Hematopoietic multipotent progenitor cell treated with erythropoietin and hydrocortisone succinate and interleukin-3 and kit ligand, for 4 days (in vitro differentiated cells): ENCODE measurements at regions not wholly inside any gene's neighbourhood (a gene's known extent, or its start where the extent isn't known, plus 50 kb on each side); places are given as distances from the start of the nearest gene placed in this dataset.
"Not testable (repeated sequence)": the region's sequence is repeated elsewhere in the genome, so short reads cannot be mapped to it uniquely, and the experiment has no call there.

ENCODE experiments used
- DNase-seq: peaks from one replicate; pipeline ENCODE4 v3.0.0-alpha.2; 2015

DNA sequence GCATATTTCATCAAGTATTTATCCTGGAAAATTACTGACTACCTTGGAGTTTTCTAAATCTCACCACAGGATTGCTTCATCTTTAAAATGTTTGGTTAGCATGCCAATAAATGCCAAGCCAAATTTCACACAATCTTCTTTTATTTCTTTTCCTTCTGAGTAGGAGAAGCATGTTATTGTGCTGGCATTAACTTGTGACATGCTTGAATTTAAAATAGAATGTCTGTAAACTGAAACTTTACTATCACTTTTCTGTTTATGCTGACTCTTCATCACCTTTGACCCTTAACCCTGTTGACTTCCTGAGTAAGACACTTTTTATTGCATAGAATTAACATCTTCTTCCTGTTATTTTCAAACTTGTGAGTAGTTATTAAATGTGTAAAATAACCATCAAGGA, 56.2 kb upstream of the LRRTM4 start:
- no peak for DNase-seq

DNA sequence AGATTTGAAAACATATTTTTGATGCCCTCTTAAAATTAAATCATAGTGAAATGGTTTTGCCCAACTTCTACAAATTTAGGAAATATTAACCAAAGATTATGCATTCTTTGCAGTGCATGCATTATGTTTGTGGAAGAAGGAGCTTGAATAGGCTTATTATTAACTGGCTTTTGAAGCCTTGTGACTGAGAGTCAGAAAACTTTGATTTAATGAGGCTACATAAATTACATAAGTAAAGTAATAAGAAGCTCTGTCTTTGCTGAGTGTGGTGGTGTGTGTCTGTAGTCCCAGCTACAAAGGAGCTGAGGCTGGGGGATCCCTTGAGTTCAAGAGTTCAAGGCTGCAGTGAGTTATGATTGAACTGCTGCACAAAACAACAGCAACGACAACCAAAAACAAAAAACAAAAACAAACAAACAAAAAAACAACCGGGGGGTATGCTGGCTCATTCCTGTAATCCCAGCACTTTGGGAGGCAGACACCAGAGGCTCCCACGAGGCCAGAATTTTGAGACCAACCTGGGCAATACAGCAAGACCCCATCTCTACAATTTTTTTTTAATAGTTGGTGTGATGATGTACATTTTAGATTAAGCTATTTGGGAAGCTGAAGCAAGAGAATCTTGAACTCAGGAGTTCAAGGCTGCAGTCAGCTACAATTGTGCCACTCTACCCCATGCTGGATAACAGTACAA, 57.0 kb upstream of the LRRTM4 start:
- no peak for DNase-seq

DNA sequence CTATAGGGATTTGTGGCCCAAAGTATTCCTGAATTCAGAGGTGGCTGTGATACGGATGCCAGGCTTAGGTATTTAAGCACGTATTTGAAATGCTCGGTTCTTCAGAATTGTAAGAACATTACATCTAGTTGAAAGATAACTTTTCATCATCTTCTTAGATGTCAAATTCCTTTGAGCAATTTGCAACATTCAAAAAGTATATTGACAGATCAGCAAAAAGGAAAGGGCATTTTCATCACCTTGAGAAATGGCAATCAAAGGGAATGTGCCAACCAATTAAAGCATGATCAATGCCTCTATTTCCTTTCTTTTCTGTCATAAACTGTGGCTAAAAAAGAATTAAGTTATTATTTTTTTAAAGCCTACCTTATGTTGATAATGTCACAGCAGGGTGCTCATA, 66.3 kb upstream of the LRRTM4 start:
- no peak for DNase-seq

DNA sequence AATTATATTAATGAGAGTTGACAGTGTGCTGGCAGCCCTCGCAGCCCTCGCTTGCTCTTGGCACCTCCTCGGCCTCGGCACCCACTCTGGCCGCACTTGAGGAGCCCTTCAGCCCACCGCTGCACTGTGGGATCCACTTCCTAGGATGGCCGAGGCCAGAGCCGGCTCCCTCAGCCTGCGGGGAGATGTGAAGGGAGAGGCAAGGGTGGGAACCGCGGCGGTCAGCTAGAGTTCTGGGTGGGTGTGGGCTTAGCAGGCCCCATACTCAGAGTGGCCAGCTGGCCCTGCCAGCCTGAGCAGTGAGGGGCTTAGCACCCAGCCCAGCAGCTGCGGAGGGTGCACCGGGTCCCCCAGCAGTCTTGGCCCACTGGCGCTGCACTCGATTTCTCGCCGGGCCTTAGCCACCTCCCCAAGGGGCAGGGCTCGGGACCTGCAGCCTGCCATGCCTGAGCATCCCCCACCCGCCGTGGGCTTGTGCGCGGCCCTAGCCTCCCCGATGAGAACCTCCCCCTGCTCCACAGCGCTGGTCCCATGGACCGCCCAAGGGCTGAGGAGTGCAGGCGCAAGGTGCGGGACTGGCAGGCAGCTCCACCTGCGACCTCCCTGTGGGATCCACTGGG, 68.2 kb upstream of the LRRTM4 start:
- DNase-seq = no peak

DNA sequence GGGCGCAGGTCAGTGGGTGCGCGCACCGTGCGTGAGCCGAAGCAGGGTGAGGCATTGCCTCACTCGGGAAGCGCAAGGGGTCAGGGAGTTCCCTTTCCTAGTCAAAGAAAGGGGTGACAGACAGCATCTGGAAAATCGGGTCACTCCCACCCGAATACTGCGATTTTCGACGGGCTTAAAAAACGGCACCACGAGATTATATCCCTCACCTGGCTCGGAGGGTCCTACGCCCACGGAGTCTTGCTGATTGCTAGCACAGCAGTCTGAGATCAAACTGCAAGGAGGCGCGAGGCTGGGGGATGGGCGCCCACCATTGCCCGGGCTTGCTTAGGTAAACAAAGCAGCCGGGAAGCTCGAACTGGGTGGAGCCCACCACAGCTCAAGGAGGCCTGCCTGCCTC, 70.8 kb upstream of the LRRTM4 start:
- DNase-seq = not testable (repeated sequence)

DNA sequence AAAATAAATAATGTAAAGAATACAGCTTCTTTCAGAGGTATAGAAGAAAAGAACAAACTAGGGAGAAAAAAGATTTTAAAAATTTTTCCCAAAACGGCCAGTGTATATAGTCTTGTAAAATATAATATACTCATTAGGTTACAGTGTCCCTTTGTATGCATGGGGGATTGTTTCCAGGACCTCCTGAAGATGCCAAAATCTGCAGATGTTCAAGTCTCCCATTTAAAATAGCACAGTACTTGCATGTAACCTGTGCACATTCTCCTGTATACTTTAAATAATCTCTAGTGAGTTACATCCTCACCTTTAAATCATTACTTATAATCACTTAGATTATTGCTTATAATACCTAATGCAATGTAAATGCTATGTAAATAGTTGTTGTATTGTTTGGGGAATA, 80.6 kb upstream of the LRRTM4 start:
- no peak for DNase-seq

DNA sequence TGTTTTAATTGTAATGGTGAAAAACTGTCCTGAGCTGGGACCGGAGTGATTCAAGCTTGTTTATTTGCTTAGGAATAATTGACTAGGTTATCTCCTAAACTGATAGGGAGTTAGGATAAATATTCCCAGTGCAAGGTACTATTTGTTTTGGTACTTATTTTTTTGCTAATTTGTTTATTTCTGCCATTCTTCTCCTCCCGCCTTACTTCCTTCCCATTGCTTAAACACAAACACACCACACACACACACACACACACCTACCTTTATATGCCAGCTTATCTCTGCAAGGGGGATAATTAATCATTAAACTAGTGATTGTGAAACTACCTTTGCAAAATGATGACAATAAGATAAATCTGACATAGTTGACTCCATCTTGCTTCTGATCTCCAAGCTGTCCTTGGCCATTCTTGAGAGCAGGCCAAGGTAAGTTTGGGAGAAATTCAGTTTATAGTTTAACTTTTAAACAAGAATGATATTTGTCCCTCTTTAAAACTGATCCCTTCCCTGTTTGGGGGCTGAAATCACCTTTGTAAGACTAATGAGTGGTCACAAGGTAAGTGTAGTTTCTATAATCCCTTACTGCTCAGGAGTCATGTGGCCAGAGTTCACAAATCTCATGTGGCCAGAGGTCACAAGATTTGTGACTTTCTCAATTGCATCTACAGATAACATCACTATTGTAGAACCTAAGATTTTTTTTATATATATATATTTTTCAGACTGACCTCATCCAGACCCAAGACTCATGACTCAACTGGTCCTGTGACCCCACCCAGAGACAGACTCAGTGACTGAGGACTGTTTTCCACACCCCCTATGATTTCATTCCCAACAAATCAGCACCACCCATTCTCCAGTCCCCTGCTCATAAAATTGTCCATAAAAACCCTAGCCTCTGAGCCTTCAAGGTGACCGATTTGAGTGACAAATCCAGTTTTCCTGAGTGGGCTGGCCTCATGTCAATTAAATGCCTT, 83.1 kb upstream of the LRRTM4 start:
- DNase-seq = no peak

DNA sequence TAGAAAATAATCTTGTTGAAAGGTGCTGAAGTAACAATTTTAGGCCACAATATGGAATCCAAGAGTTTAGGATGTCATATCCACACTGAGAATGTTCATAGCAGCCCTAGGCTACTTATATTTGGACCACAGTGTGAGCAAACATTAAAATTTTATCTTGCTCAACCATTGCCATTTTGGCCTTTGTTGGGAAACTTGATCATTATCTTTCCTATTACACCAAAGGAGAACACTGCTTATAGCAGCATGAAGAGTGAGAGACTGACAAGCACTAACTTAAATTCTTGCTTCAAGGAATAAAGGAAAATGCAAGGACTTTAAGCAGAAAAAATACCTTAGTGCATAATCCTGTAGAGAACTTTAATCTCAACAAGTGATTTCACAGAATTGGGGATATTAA, 86.3 kb upstream of the LRRTM4 start:
- no peak for DNase-seq

DNA sequence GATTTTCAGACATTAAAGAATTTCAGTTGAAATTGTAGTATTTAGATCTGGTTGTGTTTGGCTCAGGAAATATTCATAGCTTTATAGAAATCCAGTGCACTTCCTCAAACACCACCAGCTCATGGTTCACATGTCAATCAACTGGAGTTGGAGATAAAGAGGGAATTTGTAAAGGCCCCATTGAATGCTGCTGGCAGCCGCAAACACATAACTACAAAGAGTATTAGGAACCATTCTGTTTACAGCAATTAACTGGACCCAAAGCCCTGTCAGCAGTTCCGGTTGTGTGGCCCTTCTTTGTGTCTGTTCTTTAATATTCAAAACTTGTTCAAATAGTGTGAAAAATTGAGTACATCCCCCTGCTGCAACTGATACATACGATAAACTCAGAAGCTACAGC, 107.4 kb upstream of the LRRTM4 start:
- no peak for DNase-seq

DNA sequence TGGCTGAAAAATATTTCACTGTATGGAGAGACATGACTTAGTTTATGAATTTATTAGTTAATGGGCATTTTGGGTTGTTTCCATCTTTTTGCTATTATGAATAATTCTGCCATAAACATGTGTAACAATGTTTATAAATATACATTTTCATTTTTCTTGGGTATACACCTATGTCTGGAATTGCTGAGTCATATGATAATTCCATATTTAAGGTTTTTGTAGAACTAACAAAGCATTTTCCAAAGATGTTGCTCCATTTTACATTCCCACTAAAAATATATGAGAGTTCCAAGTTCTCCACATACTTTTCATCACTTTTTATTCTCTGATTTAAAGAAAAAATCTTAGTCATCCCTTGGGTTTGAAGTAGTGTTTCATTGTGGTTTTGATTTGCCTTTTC, 108.8 kb upstream of the LRRTM4 start:
- no peak for DNase-seq

DNA sequence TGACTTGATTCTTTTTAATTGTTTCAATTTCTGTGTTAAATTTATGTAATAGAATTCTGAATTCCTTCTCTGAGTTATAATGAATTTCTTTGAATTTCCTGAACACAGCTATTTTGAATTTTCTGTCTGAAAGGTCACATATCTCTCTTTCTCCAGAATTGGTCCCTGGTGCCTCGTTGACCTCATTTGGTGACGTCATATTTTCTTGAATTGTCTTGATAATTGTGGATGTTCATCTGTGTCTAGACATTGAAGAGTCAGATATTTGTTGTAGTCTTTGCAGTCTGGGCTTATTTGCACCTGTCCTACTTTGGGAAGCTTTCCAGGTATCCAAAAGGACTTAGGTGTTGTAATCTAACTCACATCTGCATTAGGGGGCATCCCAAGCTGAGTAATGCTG, 111.4 kb upstream of the LRRTM4 start:
- no peak for DNase-seq

DNA sequence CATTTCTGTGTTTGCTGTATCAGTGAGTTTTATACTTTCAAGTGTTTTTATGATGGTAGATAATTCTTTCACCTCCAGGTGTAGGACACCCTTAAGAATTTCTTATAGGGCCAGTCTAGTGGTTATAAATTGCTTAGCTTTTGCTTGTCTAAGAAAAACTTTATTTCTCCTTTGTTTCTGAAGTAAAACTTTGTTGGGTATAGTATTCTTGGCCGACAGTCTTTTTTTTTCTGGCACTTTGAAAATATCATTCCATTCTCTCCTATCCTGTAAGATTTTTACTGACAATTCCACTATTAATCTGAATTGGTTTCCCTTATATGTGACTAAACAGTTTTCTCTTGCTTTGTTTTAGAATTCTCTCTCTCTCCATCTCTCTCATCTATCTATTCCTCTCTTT, 118.7 kb upstream of the LRRTM4 start:
- no peak for DNase-seq

DNA sequence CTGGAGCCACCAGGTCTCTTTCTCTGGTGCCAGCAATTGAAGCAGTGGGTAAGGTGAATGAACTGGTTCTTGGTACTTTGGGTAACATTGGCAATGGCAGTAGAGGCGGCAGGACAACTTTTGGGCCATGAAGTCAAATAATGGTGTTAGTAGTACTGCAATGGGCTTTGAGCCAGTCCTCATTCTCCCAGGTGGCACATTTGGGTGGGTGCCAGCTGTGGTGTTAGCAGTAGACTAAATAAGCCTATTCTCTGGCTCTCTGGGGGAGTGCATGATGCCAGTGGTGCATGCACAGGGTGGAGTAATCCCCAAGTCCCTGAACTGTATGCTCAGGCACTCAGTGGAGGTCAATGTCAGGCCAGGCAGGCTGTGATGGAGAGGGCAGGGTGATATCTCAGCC, 120.2 kb upstream of the LRRTM4 start:
- no peak for DNase-seq

DNA sequence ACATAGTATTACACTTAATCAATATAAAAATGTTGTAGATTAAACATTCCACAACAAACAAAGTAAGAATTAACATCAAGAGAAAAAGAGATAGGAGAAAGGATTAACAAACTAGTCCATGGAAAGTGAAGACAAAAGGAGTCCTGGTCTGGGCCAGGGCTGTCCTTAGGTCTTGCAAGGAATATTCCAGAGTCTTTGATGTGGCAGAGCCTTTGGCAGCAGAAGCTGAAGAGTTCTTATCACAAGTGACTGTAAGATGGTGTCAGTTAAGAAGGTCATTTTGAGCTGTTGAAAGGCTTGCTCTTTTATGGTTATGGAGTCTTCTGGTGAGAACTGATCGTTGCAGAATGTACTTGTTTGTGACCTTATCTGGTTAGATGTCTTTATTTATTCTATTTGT, 127.7 kb upstream of the LRRTM4 start:
- DNase-seq = no peak

DNA sequence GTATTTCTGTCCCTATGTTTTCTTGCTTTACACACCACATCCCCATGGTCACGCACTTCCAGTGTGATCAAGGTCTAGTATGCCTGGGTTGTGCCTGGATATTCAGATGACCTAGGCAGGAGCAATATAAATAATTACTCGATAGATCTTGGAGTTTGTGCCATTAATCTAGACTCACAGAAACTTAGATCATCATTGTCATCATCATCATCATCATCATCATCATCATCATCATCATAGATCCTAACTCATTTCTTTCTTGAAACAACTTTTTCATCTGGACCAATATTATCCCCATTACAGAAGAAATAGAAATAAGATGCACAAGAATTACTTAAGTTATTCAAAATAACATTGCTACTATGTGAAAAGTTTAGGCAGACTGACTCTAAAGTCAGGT, 130.3 kb upstream of the LRRTM4 start:
- no peak for DNase-seq

DNA sequence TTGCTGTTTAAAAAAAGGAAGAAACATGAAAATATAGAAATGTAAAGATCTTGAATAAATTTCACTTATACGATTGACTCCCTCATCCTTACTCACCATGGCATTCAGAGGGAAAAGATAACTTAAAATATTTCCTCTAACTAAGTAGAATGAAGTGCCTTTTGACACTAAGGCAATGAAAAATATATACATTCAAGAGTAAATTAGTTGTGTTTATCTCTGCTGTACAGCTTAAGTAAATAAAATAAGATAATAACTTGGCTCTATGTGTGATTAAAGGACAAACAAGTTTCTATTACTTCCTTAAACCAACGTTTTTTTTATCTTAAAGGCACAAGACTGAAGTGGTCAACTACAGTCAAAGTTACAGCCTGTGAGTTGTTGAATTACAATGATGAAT, 142.3 kb upstream of the LRRTM4 start:
- no peak for DNase-seq

DNA sequence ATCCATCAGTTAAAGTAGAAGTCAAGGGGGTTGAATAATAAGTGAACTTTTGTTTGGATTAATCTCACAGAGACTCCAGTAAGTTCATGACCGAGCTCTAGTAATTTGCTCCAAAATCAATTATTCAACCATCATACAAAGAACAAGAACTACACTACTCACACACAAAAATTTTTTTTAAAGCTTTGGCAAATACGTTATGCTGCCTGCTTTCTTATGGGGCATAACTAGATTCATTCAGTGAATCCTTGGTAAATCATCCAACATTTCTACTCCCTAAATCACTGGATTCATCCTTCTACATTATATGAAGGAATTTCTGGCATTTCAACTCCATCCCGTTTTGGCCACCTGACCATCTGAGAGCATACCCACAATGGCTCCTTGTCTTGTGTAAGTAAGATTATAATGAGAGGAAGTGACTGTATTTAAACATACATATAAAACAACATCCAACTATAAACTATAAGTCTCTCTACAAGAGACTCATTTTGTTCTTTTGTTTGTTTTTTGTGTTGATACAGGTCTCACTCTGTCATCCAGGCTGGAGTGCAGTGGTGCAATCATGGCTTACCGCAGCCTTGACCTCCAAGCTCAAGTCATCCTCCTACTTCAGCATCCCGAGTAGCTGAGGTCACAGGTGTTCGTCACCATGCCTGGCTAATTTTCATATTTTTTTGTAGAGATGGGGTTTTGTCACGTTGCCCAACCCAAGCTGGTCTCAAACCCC, 144.2 kb upstream of the LRRTM4 start:
- no peak for DNase-seq

DNA sequence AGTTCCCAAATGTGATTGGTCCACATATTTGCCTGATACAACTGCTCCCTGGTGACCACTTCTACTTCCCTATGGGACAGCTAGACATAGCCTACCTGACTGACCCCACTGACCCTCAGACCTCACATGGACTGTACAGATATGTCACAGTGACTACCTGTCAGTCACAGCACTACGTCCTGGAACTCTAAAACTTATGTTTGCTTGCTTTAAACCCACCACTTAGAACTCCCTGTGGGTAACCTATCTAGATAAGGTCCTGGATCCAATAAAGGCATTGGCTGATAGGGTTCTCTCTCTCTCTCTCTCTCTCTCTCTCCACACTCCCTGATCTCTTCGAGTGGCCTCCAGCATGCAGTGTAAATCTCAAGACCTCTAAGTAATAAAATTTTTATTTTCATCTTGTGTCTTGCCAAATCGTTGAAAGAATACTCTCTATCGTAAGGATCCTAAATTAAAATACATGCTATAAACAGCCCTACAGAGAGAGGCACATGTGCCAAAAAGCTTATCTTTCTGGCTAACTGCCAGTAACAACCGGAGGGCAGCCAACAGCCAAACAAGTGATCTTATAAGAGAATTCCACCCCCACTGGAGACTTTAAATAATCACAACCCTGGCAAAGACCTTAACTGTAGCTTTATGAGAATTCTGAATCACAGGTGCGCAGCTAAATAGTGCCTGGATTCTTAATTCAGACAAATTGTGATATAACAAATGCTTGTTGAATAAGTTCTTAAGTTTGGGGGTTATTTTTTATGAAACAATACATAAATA, 162.6 kb upstream of the LRRTM4 start:
- DNase-seq = not testable (repeated sequence)

DNA sequence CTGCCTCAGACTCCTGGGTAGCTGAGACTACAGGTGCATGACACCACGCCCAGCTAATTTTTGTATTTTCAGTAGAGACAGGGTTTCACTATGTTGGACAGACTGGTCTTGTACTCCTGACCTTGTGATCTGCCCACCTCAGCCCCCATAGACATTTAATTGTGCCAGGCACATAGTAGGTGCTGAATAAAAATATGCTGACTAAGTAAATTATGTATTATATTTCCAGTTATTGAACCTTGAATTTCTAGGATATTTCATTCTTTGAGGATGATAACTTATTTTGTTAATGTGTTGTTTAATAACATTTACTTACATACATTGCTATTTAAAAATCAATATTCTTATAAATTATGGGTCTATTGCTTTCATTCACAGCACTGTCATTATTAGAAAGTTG, 190.4 kb upstream of the LRRTM4 start:
- DNase-seq = no peak

DNA sequence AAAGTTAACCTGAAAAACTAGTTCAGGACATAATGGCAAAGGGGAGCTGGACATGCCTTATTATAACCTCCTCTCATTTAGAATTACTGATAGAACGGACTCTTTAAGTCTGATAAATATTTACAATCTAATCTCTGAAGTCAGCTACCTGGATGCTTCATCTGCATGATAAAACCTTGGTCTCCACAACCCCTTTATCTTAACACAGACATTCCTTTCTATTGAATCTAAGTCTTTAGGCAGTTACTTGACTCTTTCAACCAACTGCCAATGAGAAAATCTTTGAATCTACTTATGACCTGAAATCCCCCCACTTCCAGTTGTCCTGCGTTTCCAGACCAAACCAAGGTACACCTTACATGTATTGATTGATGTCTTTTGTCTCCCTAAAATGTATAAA, 191.2 kb upstream of the LRRTM4 start:
- DNase-seq = no peak

DNA sequence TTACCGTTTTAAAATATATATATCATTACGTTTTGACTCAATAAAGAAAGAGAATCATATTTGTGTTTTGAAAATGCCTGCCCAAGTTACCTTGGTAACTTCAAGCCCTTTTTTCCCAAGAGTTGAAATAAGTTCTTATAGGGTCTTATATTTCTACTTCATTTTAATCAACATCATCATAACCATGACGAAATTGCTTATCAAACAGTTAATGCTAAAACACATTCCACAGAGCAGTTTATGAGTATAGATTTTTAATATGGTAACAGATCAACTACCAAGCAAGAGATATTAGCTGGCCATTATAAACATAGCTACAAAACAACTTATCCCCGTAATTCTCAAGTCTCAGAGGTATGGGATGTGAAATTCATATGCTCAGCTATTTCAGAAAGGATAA, 197.9 kb upstream of the LRRTM4 start:
- no peak for DNase-seq

DNA sequence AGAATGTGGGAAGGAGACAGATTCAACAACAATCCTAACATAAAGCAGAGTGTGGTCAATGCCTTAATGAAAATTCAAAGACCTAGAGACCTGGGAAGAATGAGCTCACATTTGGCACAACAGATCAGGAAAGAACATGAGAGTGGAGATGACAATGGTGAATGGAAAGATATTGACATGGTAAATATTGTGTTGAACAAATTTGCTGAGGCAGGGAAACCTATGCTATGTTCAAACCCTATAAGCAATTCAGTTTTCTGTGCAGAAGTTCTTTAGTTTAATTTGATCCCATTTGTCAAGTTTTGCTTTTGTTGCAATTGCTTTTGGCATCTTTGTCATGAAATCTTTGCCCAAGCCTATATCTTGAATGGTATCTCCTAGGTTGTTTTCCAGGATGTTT, 199.4 kb upstream of the LRRTM4 start:
- DNase-seq = no peak
